SK-N-SH (cell line): ENCODE measurements at regions not wholly inside any gene's neighbourhood (a gene's known extent, or its start where the extent isn't known, plus 50 kb on each side); places are given as distances from the start of the nearest gene placed in this dataset.

Experiments
- CTCF ChIP-seq: fragments of 200-600 bp; sonication (generic); IDR thresholded peaks from 2 replicates; pipeline ENCODE4 v1.6.1; 2017; ENCODE audit warnings: antibody characterized with exemption, mild to moderate bottlenecking, moderate library complexity
- EP300 ChIP-seq, 2 experiments: IDR thresholded peaks; 2 replicates each; pipeline versions ENCODE4 v1.4.0 to v1.6.1; 2012; ENCODE audit warnings: borderline replicate concordance in 1 of 2, low read depth in 1 of 2, low read length in 1 of 2
- EZH2phosphoT487 ChIP-seq: fragments of 200-600 bp; sonication (generic); IDR thresholded peaks from 2 replicates; pipeline ENCODE4 v1.6.1; 2017; ENCODE audit warnings: low read depth, mixed run types, mild to moderate bottlenecking, antibody characterized with exemption, moderate library complexity, borderline replicate concordance
- FOXM1 ChIP-seq: IDR thresholded peaks from 2 replicates; pipeline ENCODE4 v1.4.0; 2012; ENCODE audit warnings: low read depth, mild to moderate bottlenecking
- GABPA ChIP-seq: IDR thresholded peaks from 2 replicates; pipeline ENCODE4 v1.4.0; 2012; ENCODE audit warnings: low read depth, mild to moderate bottlenecking
- MAX ChIP-seq: IDR thresholded peaks from 2 replicates; pipeline ENCODE4 v1.4.0; 2012; ENCODE audit warnings: low read depth
- POLR2AphosphoS5 ChIP-seq: IDR thresholded peaks from 2 replicates; pipeline ENCODE4 v1.6.1; 2012; ENCODE audit warnings: low read depth, low read length
- RAD21 ChIP-seq: IDR thresholded peaks from 2 replicates; pipeline ENCODE4 v1.6.1; 2012; ENCODE audit warnings: mild to moderate bottlenecking, low read length
- REST ChIP-seq: IDR thresholded peaks from 2 replicates; pipeline ENCODE4 v1.6.1; 2012; ENCODE audit warnings: mild to moderate bottlenecking, low read depth, low read length, moderate library complexity
- SMC3 ChIP-seq: IDR thresholded peaks from 2 replicates; pipeline ENCODE4 v1.6.1; 2012; ENCODE audit warnings: low read depth, low read length, improper control_type of control experiment
- TAF1 ChIP-seq: IDR thresholded peaks from 2 replicates; pipeline ENCODE4 v1.6.1; 2012; ENCODE audit warnings: low read depth, mild to moderate bottlenecking, low read length, moderate library complexity, borderline replicate concordance
- TCF12 ChIP-seq: IDR thresholded peaks from 2 replicates; pipeline ENCODE4 v1.4.0; 2012
- USF2 ChIP-seq: fragments of 150-350 bp; IDR thresholded peaks from 2 replicates; pipeline ENCODE4 v1.6.1; 2017; ENCODE audit warnings: antibody characterized with exemption, low read length, low read depth, borderline replicate concordance
- ZBTB33 ChIP-seq: IDR thresholded peaks from 2 replicates; pipeline ENCODE4 v1.4.0; 2012; ENCODE audit warnings: low read depth, borderline replicate concordance

GRCh38 chr11:129316781-129317180 is 58.9 kb upstream of the BARX2 start:
- TF ChIP-seq FOXM1 = no peak
- TF ChIP-seq TAF1 = no peak
- no peak for TF ChIP-seq CTCF
- no peak for TF ChIP-seq RAD21
- no peak for TF ChIP-seq USF2
- TF ChIP-seq SMC3 = no peak
- no peak for TF ChIP-seq POLR2AphosphoS5
- TF ChIP-seq MAX = no peak
- TF ChIP-seq REST = no peak
- no peak for TF ChIP-seq GABPA
- TF ChIP-seq ZBTB33 = no peak
- no peak for TF ChIP-seq TCF12
- no peak for TF ChIP-seq EZH2phosphoT487
- no peak for TF ChIP-seq EP300 (IDR thresholded peaks at IDR 0.05; ENCODE audit: borderline replicate concordance in 1 of 2, low read depth in 1 of 2, low read length in 1 of 2)
